ENCODE measurements at regions not wholly inside any gene's neighbourhood (a gene's known extent, or its start where the extent isn't known, plus 50 kb on each side); places are given as distances from the start of the nearest gene placed in this dataset.

DNA sequence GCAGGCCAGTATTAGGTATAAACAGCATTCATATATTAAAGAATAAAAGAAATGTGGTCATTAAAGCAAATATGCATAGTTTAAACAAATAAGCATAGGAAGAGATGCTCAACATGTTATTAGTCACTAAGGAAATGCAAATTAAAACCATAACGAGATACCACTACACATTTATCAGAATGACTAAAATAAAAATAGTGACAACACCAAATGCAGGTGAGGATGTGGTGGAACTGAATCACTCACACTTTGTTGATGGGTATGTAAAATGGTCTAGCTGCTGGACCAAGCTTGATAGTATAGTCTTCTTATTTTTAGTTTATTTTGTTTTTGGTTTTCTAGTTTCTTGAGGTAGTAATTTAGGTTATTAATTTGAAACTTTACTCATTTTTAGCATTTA is 242.9 kb downstream of the HGF start:
- no peaks in the 10 kb centered on the region for H3K9me3 ChIP-seq (replicated peaks; ENCODE audit: control insufficient read depth, insufficient read depth, low read length)
- intact Hi-C loops (cut with micrococcal nuclease) = no loop called here
- no peak overlapping the region for H3K4me2 ChIP-seq (ENCODE audit: insufficient read depth, low read length)
- no peak overlapping the region for H3K9ac ChIP-seq (replicated peaks; ENCODE audit: extremely low read depth, insufficient read depth, low read length)
- no peaks in the 10 kb centered on the region for H3K4me1 ChIP-seq (ENCODE audit: control insufficient read depth, extremely low read depth, insufficient read depth, low read length)
- H4K20me1 ChIP-seq (replicated peaks; ENCODE audit: control insufficient read depth, extremely low read depth, insufficient read depth, low read length) = no peaks in the 10 kb centered on the region
- dilution Hi-C loops (cut with MboI; ENCODE audit: extremely low pct_ligation_motif_present, low sequenced_read_pairs) = no loop called here
- no peak for DNase-seq (ENCODE audit: low read depth, low spot score)
- CTCF ChIA-PET = no interaction called here
- POLR2A ChIA-PET = no interaction called here
- H3K4me3 ChIP-seq (replicated peaks in 1 of 3; ENCODE audit: insufficient read depth in 1 of 3, low read depth in 1 of 3, low read length in 3 of 3) = no peak overlapping the region
- FAIRE-seq = no peak
- no peaks in the 10 kb centered on the region for H3K27me3 ChIP-seq (ENCODE audit: control insufficient read depth in 2 of 2, insufficient read depth in 2 of 2, low read length in 2 of 2)
- H2AFZ ChIP-seq (ENCODE audit: low read depth, low read length) = no peak overlapping the region
- H3K9me1 ChIP-seq (replicated peaks; ENCODE audit: control insufficient read depth, extremely low read depth, insufficient read depth, low read length) = no peaks in the 10 kb centered on the region
- H3K27ac ChIP-seq (ENCODE audit: insufficient read depth, low read depth, low read length) = no peak overlapping the region
- TF ChIP-seq POLR2AphosphoS5 (IDR thresholded peaks at IDR 0.05; ENCODE audit: insufficient read depth, low read depth, low read length) = no peak
- no peaks in the 10 kb centered on the region for H3K36me3 ChIP-seq (ENCODE audit: control insufficient read depth in 2 of 2, extremely low read depth in 1 of 2, insufficient read depth in 2 of 2, low read length in 2 of 2)
- H3K79me2 ChIP-seq (ENCODE audit: control insufficient read depth, insufficient read depth, low read length) = no peaks in the 10 kb centered on the region
- BruUV-seq (replicated peaks) = no TSS peak

DNA sequence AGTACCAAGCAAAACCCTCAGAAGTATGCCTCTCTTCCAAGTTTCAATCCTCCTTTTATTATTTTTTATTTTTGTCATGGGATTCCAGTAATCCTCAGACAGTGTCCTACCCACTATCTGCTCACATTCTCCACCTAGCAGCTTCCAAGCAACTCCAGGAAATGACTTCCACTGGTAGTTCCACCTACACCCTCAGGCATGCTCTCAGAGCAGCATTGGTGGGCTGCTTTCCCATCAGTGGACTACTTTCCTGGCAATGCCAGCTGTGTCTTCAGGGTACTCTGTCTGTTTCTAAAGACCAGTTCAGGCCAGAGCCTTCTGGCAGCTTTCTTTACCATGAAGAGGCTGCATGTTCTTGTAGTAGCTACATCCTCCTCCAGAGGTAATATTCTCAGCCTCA is 244.0 kb downstream of the HGF start:
- Histone ChIP-seq H3K27ac (ENCODE audit: insufficient read depth, low read depth, low read length) (no peak overlapping the region), H4K20me1 (replicated peaks; ENCODE audit: control insufficient read depth, extremely low read depth, insufficient read depth, low read length) (no peaks in the 10 kb centered on the region), H2AFZ (ENCODE audit: low read depth, low read length) (peak overlapping the region; percentile 63), H3K4me1 (ENCODE audit: control insufficient read depth, extremely low read depth, insufficient read depth, low read length) (no peaks in the 10 kb centered on the region), H3K36me3 (ENCODE audit: control insufficient read depth in 2 of 2, extremely low read depth in 1 of 2, insufficient read depth in 2 of 2, low read length in 2 of 2) (no peaks in the 10 kb centered on the region), H3K9me1 (replicated peaks; ENCODE audit: control insufficient read depth, extremely low read depth, insufficient read depth, low read length) (no peaks in the 10 kb centered on the region), H3K4me2 (ENCODE audit: insufficient read depth, low read length) (no peak overlapping the region), H3K9ac (replicated peaks; ENCODE audit: extremely low read depth, insufficient read depth, low read length) (no peak overlapping the region), H3K27me3 (ENCODE audit: control insufficient read depth in 2 of 2, insufficient read depth in 2 of 2, low read length in 2 of 2) (no peaks in the 10 kb centered on the region), H3K9me3 (replicated peaks; ENCODE audit: control insufficient read depth, insufficient read depth, low read length) (no peaks in the 10 kb centered on the region), H3K4me3 (replicated peaks in 1 of 3; ENCODE audit: insufficient read depth in 1 of 3, low read depth in 1 of 3, low read length in 3 of 3) (no peak overlapping the region), H3K79me2 (ENCODE audit: control insufficient read depth, insufficient read depth, low read length) (no peaks in the 10 kb centered on the region)
- intact Hi-C loops (cut with micrococcal nuclease) (no loop called here), dilution Hi-C loops (cut with MboI; ENCODE audit: extremely low pct_ligation_motif_present, low sequenced_read_pairs) (no loop called here)
- FAIRE-seq (no peak), DNase-seq (ENCODE audit: low read depth, low spot score) (no peak)
- ChIA-PET CTCF (interaction anchor here (1.1 kb wide), 1 partner anchor 9 kb away, joined by 3 read pairs; no protein-coding TSS in a partner anchor), POLR2A (no interaction called here)
- TF ChIP-seq POLR2AphosphoS5 (IDR thresholded peaks at IDR 0.05; ENCODE audit: insufficient read depth, low read depth, low read length) = no peak
- TF ChIP-seq, protein P1, sequence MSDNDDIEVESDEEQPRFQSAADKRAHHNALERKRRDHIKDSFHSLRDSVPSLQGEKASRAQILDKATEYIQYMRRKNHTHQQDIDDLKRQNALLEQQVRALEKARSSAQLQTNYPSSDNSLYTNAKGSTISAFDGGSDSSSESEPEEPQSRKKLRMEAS (IDR thresholded peaks at IDR 0.05; ENCODE audit: insufficient read depth, insufficient read length) = no peak
- TF ChIP-seq JUN (IDR thresholded peaks at IDR 0.05; ENCODE audit: borderline replicate concordance, insufficient read depth, insufficient read length, low read depth) = no peak
- TF ChIP-seq, protein P2, sequence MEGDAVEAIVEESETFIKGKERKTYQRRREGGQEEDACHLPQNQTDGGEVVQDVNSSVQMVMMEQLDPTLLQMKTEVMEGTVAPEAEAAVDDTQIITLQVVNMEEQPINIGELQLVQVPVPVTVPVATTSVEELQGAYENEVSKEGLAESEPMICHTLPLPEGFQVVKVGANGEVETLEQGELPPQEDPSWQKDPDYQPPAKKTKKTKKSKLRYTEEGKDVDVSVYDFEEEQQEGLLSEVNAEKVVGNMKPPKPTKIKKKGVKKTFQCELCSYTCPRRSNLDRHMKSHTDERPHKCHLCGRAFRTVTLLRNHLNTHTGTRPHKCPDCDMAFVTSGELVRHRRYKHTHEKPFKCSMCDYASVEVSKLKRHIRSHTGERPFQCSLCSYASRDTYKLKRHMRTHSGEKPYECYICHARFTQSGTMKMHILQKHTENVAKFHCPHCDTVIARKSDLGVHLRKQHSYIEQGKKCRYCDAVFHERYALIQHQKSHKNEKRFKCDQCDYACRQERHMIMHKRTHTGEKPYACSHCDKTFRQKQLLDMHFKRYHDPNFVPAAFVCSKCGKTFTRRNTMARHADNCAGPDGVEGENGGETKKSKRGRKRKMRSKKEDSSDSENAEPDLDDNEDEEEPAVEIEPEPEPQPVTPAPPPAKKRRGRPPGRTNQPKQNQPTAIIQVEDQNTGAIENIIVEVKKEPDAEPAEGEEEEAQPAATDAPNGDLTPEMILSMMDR (IDR thresholded peaks at IDR 0.05; ENCODE audit: extremely low read depth in 1 of 2, insufficient read depth in 1 of 2, low read depth in 1 of 2, low read length in 2 of 2) = no peak
- TF ChIP-seq MYC (IDR thresholded peaks at IDR 0.05; ENCODE audit: low read depth, low read length) = no peak
- no peak for TF ChIP-seq POLR2A (IDR thresholded peaks at IDR 0.05; ENCODE audit: low read depth, low read length)
- no TSS peak for BruUV-seq (replicated peaks)
